ENCODE measurements at regions not wholly inside any gene's neighbourhood (a gene's known extent, or its start where the extent isn't known, plus 50 kb on each side); places are given as distances from the start of the nearest gene placed in this dataset.

DNA sequence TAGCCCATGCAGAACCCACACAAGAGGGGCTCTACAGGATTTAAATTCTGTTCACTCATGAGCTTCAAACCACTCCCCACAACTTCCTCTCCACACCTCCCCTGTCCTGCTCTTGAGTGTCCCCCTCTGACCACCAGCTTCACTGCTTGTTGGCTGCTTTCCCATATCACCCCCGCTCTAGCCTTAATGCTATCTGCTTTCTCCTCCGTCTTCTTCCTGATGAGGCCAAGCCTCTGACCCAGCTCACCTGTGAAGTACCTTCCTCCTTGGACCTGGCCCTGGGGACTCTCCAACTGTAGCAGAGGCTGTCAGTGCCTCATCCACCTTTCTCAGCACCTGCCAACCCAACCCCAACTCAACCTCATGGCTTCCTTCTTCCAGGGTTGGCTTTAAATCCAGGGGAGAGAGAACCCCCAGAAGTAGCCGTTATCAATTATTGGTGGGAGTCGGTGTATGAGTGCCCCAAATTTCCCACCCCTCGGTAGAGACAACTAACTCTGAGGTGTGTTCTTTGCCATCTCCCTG lies 174.8 kb downstream of the MINAR1 start:
- Histone ChIP-seq H3K4me3 (ENCODE audit: low read depth, low read length) (no peak overlapping the region), H3K9ac (no peak overlapping the region), H3K36me3 (ENCODE audit: control insufficient read depth, insufficient read depth, low read length) (no peaks in the 10 kb centered on the region), H3K4me1 (no peaks in the 10 kb centered on the region), H3K9me3 (ENCODE audit: control insufficient read depth, low read length) (no peaks in the 10 kb centered on the region), H3K27ac (no peak overlapping the region), H2AFZ (no peak overlapping the region), H3K79me2 (no peaks in the 10 kb centered on the region), H3K27me3 (ENCODE audit: control insufficient read depth, insufficient read depth, low read length) (no peaks in the 10 kb centered on the region), H3K4me2 (ENCODE audit: low read length) (no peak overlapping the region)
- TF ChIP-seq, protein P1, sequence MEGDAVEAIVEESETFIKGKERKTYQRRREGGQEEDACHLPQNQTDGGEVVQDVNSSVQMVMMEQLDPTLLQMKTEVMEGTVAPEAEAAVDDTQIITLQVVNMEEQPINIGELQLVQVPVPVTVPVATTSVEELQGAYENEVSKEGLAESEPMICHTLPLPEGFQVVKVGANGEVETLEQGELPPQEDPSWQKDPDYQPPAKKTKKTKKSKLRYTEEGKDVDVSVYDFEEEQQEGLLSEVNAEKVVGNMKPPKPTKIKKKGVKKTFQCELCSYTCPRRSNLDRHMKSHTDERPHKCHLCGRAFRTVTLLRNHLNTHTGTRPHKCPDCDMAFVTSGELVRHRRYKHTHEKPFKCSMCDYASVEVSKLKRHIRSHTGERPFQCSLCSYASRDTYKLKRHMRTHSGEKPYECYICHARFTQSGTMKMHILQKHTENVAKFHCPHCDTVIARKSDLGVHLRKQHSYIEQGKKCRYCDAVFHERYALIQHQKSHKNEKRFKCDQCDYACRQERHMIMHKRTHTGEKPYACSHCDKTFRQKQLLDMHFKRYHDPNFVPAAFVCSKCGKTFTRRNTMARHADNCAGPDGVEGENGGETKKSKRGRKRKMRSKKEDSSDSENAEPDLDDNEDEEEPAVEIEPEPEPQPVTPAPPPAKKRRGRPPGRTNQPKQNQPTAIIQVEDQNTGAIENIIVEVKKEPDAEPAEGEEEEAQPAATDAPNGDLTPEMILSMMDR (IDR thresholded peaks at IDR 0.05), result no peak

DNA sequence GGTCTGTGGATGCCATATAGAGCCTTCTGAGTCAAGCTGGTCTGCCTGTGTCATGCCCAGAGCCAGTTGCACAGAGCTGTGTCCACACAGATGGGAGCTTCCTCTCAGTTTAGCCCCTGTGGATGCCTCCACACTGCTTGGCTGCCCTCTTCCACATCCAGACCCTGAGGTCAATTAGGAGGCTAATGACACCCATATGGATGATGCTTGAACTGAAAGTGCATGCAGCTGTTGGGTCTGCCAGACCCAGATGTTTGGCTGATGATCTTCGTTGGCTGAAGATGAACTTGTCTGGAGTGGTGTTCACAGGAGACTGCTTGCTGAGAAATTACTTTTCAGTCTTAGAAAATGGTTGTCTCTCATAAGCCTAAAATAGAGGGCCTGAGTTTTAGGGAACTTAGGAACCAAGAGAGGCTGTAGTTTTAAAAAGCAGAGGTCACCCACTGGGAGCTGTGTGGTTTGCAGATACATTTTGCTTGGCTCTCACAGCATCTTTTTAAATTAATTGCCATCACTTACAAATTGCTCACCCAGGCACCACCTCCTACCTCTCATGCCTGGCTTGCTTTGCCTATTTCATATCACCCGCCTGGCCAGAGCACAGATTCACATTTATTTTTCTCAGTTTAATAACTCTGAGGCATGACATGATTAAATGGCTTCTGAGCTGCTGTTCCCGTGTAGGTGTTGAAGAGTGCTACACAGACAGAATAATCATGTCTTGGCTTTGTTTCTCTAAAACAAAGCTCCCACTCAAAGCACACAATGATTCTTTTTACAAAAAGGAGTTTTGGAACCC lies 176.1 kb downstream of the MINAR1 start:
- Histone ChIP-seq H3K4me3 (ENCODE audit: low read depth, low read length) (no peak overlapping the region), H3K9me3 (ENCODE audit: control insufficient read depth, low read length) (no peaks in the 10 kb centered on the region), H3K4me1 (no peaks in the 10 kb centered on the region), H3K79me2 (no peaks in the 10 kb centered on the region), H3K9ac (no peak overlapping the region), H3K4me2 (ENCODE audit: low read length) (no peak overlapping the region), H3K36me3 (ENCODE audit: control insufficient read depth, insufficient read depth, low read length) (no peaks in the 10 kb centered on the region), H2AFZ (no peak overlapping the region), H3K27me3 (ENCODE audit: control insufficient read depth, insufficient read depth, low read length) (no peaks in the 10 kb centered on the region), H3K27ac (no peak overlapping the region)
- TF ChIP-seq, protein P1 (IDR thresholded peaks at IDR 0.05), result no peak

DNA sequence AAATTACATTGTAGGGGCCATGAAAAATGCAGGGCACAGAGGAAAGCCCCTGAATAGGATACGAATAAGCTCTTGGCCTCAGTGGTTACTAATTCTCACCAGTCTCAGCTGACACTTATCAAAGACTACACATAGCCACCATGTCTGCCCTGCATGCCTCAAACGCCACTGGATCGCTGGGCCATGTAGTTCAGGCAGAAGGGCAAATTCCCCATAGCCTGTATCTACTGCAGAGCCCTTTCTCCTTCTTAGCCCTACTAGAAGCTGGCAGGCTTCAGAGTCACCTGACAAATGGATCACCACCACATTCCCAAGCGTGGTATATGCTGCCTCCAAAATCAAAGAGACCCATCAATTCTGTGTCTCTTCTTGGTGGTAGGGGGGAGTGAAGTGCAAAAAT lies 177.4 kb downstream of the MINAR1 start:
- H3K4me2 ChIP-seq (ENCODE audit: low read length), result no peak overlapping the region
- no peak overlapping the region for H3K27ac ChIP-seq
- no peak overlapping the region for H2AFZ ChIP-seq
- H3K36me3 ChIP-seq (ENCODE audit: control insufficient read depth, insufficient read depth, low read length), result no peaks in the 10 kb centered on the region
- TF ChIP-seq, protein P1 (IDR thresholded peaks at IDR 0.05), result no peak
- no peaks in the 10 kb centered on the region for H3K79me2 ChIP-seq
- no peaks in the 10 kb centered on the region for H3K27me3 ChIP-seq (ENCODE audit: control insufficient read depth, insufficient read depth, low read length)
- no peaks in the 10 kb centered on the region for H3K9me3 ChIP-seq (ENCODE audit: control insufficient read depth, low read length)
- H3K4me3 ChIP-seq (ENCODE audit: low read depth, low read length), result no peak overlapping the region
- H3K9ac ChIP-seq, result no peak overlapping the region
- H3K4me1 ChIP-seq, result no peaks in the 10 kb centered on the region

DNA sequence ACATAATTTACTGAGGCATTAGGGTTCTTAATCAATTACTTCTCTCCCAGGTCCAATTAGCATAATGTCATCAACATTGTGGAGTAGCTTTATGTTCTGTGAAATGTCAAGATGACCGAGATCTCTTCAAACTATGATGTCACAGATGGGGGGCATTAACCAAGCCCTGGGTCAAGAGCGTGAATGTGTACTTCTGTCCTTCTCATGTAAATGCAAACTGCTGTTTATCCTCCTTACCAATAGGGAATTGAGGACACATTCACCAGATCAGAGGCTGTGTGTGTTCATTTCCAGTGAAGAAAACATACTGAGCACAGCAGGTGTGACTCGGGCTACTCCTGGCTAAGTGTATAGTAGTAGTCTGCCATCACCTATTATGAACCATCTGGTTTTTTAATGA lies 177.9 kb downstream of the MINAR1 start:
- H3K9ac ChIP-seq, result no peak overlapping the region
- no peak overlapping the region for H3K4me3 ChIP-seq (ENCODE audit: low read depth, low read length)
- no peaks in the 10 kb centered on the region for H3K36me3 ChIP-seq (ENCODE audit: control insufficient read depth, insufficient read depth, low read length)
- H3K79me2 ChIP-seq, result no peaks in the 10 kb centered on the region
- no peak overlapping the region for H2AFZ ChIP-seq
- TF ChIP-seq, protein P1 (IDR thresholded peaks at IDR 0.05), result no peak
- no peak overlapping the region for H3K4me2 ChIP-seq (ENCODE audit: low read length)
- H3K9me3 ChIP-seq (ENCODE audit: control insufficient read depth, low read length), result no peaks in the 10 kb centered on the region
- no peaks in the 10 kb centered on the region for H3K4me1 ChIP-seq
- H3K27me3 ChIP-seq (ENCODE audit: control insufficient read depth, insufficient read depth, low read length), result no peaks in the 10 kb centered on the region
- H3K27ac ChIP-seq, result no peak overlapping the region

DNA sequence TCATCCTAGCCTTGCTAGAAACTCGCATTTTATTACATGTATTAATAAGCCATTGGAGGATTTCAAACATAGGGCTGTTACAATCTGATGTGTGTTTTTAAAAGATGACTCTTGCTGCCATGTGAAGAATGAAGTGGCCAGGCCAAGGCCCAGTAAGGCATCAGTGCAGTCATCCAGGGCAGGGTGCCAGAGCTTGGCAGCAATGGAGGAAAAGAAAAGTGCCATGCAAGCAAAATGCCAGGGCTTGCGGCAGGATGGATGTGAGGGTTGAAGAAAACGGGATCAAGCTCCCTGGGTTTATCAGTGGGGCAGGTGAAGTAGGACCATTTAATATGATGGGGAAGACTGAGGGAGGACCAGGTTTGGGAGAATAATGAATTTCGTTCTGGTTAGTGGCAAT lies 183.6 kb downstream of the MINAR1 start:
- Histone ChIP-seq H3K27ac (no peak overlapping the region), H3K36me3 (ENCODE audit: control insufficient read depth, insufficient read depth, low read length) (no peaks in the 10 kb centered on the region), H3K9me3 (ENCODE audit: control insufficient read depth, low read length) (no peaks in the 10 kb centered on the region), H3K79me2 (no peaks in the 10 kb centered on the region), H3K9ac (no peak overlapping the region), H3K4me2 (ENCODE audit: low read length) (no peak overlapping the region), H2AFZ (no peak overlapping the region), H3K4me1 (no peaks in the 10 kb centered on the region), H3K4me3 (ENCODE audit: low read depth, low read length) (no peak overlapping the region), H3K27me3 (ENCODE audit: control insufficient read depth, insufficient read depth, low read length) (no peaks in the 10 kb centered on the region)
- TF ChIP-seq, protein P1 (IDR thresholded peaks at IDR 0.05), result no peak

Measured in parathyroid adenoma (tissue), 2 donors.